PC-9 (cell line): ENCODE measurements at regions not wholly inside any gene's neighbourhood (a gene's known extent, or its start where the extent isn't known, plus 50 kb on each side); places are given as distances from the start of the nearest gene placed in this dataset.

ENCODE experiments used
- CTCF ChIP-seq: fragments of 200-600 bp; sonication (generic); conservative IDR thresholded peaks from 2 replicates; pipeline ENCODE4 v1.6.1; 2017; ENCODE audit warnings: mixed run types, antibody characterized with exemption, mild to moderate bottlenecking, moderate library complexity
- EZH2 ChIP-seq: fragments of 200-600 bp; sonication (generic); IDR thresholded peaks from 2 replicates; pipeline ENCODE4 v1.8.0; 2017; ENCODE audit warnings: antibody characterized with exemption, low read depth

- TF ChIP-seq CTCF (no peak), EZH2 (no peak)
These were observed 193.0 kb upstream of the E2F8 start for GRCh38 chr11:19433791-19434190.
